Adipocyte (in vitro differentiated cells): ENCODE measurements at regions not wholly inside any gene's neighbourhood (a gene's known extent, or its start where the extent isn't known, plus 50 kb on each side); places are given as distances from the start of the nearest gene placed in this dataset.

Experiments used
- DNase-seq: peaks from one replicate; pipeline ENCODE4 v3.0.0-alpha.2; 2015; ENCODE audit warnings: low read depth
- H3K27me3 ChIP-seq: replicated peaks from 2 replicates; pipeline ENCODE4 v1.7.0; 2013; ENCODE audit warnings: mild to moderate bottlenecking, low read length, moderate library complexity; ENCODE audit not compliant: control insufficient read depth, insufficient read depth
- H3K36me3 ChIP-seq: 2 replicates; pipeline ENCODE4 v1.7.0; 2013; ENCODE audit warnings: low read length, mild to moderate bottlenecking, moderate library complexity; ENCODE audit not compliant: control insufficient read depth, insufficient read depth, severe bottlenecking
- H3K4me1 ChIP-seq: 2 replicates; pipeline ENCODE4 v1.7.0; 2013; ENCODE audit warnings: mild to moderate bottlenecking, low read length, moderate library complexity; ENCODE audit not compliant: control insufficient read depth, insufficient read depth
- H3K4me3 ChIP-seq: 2 replicates; pipeline ENCODE4 v1.7.0; 2013; ENCODE audit warnings: mild to moderate bottlenecking, low read length, moderate library complexity
- H3K9ac ChIP-seq: 2 replicates; pipeline ENCODE4 v1.7.0; 2013; ENCODE audit warnings: mild to moderate bottlenecking, low read length, moderate library complexity
- H3K9me3 ChIP-seq: 2 replicates; pipeline ENCODE4 v1.7.0; 2013; ENCODE audit warnings: mild to moderate bottlenecking, low read length, moderate library complexity; ENCODE audit not compliant: control insufficient read depth

GRCh38 chr12:107360482-107360881 lies 267.1 kb upstream of the CRY1 start:
- H3K4me3 ChIP-seq, result no peak overlapping the region
- no peak for DNase-seq
- H3K27me3 ChIP-seq, result peaks cover 13% of the 10 kb centered on the region
- H3K9me3 ChIP-seq, result no peaks in the 10 kb centered on the region
- H3K36me3 ChIP-seq, result no peaks in the 10 kb centered on the region
- H3K9ac ChIP-seq, result no peak overlapping the region
- H3K4me1 ChIP-seq, result peaks cover 8% of the 10 kb centered on the region

- peaks cover under 1% of the 10 kb centered on the region for H3K4me1 ChIP-seq
- H3K27me3 ChIP-seq, result peaks cover 20% of the 10 kb centered on the region
- no peak for DNase-seq
- H3K9me3 ChIP-seq, result no peaks in the 10 kb centered on the region
- no peak overlapping the region for H3K9ac ChIP-seq
- no peak overlapping the region for H3K4me3 ChIP-seq
- H3K36me3 ChIP-seq, result no peaks in the 10 kb centered on the region
These were observed 268.6 kb upstream of the CRY1 start for GRCh38 chr12:107361970-107362369.

DNA sequence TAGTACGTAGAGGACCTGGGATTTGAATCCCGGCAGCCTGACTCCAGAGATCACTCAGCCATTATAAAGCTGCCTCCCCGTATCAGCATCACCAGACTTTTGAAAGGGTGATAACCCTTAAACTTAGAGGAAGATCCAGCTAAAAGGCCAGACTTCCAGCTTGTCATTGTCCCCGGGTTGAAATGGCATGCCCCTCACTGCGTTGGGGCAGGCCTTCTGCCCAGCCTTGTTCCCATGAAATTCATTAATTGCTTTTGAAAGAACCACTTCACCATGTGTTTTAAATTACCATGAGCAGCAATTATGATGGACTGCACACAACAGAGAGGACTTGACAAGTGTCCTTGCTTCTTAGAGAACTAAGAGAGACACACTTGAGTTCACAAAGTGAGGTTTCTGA lies 269.6 kb upstream of the CRY1 start:
- Histone ChIP-seq H3K4me1 (no peaks in the 10 kb centered on the region), H3K9me3 (no peaks in the 10 kb centered on the region), H3K4me3 (no peak overlapping the region), H3K36me3 (no peaks in the 10 kb centered on the region), H3K27me3 (peaks cover 22% of the 10 kb centered on the region), H3K9ac (no peak overlapping the region)
- DNase-seq, result no peak

DNA sequence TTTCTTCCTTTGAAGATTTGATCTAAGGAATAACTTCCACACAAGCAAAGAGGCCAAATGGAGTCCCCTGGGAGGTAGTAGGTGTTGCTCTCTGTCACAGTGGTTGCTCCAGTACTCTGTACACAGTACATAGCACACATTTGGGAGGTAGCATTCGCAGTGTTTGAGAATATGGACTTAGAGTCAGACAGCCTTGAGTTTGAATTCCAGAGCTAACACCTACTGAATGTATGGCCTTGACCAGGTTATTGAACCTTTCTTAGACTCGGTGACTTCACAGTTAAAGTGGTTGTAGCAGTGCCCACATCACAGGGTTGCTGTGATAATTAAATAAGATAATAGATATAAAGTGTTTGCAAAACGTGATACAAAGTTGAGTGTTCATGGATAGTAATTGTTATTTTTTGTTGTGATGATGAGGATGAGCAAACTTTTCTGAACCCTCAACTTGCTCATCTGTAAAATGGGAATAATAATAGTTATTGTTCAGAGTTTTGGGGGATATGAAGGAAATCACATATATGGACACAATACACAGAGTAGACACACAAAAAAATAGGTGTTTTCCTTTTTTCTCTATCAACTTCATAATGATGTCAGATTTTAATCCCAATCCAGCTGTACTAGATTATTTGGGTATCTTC lies 271.6 kb upstream of the CRY1 start:
- Histone ChIP-seq H3K36me3 (no peaks in the 10 kb centered on the region), H3K9ac (no peak overlapping the region), H3K4me1 (no peaks in the 10 kb centered on the region), H3K4me3 (no peak overlapping the region), H3K9me3 (no peaks in the 10 kb centered on the region), H3K27me3 (peaks cover 21% of the 10 kb centered on the region)
- DNase-seq, result no peak

GRCh38 chr12:107365703-107366102 lies 272.4 kb upstream of the CRY1 start:
- no peaks in the 10 kb centered on the region for H3K4me1 ChIP-seq
- H3K9me3 ChIP-seq, result no peaks in the 10 kb centered on the region
- H3K36me3 ChIP-seq, result no peaks in the 10 kb centered on the region
- no peak overlapping the region for H3K4me3 ChIP-seq
- DNase-seq, result no peak
- peaks cover 24% of the 10 kb centered on the region for H3K27me3 ChIP-seq
- H3K9ac ChIP-seq, result no peak overlapping the region

DNA sequence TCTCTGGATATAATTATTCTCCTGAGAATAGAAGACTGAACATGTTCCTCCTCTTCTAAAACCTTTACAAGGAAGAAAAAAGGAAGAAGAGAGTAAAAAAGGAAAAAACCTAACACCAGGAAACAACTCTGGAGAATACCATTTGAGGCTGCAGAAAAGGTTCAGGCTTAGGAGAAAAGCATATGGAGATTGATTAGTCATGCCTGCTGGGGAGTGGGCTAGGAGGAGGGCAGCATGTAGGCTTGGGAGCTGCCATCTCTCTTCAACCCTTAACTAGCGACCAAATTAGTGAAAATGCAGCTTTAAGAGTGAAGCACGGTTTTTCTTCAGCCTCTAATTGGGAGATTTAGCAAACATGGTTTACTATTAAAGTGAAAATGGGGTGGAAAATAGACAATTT lies 273.0 kb upstream of the CRY1 start:
- H3K4me1 ChIP-seq, result peaks cover under 1% of the 10 kb centered on the region

GRCh38 chr12:107368586-107368985 lies 275.2 kb upstream of the CRY1 start:
- Histone ChIP-seq H3K4me3 (no peak overlapping the region), H3K9ac (no peak overlapping the region), H3K36me3 (no peaks in the 10 kb centered on the region), H3K9me3 (no peaks in the 10 kb centered on the region), H3K4me1 (peaks cover 12% of the 10 kb centered on the region), H3K27me3 (peaks cover 24% of the 10 kb centered on the region)
- DNase-seq, result no peak

More for the DNA sequence above, 273.0 kb upstream of the CRY1 start:
- DNase-seq, result no peak
- Histone ChIP-seq H3K9ac (no peak overlapping the region), H3K36me3 (no peaks in the 10 kb centered on the region), H3K4me3 (no peak overlapping the region), H3K9me3 (no peaks in the 10 kb centered on the region), H3K27me3 (peaks cover 24% of the 10 kb centered on the region)

DNA sequence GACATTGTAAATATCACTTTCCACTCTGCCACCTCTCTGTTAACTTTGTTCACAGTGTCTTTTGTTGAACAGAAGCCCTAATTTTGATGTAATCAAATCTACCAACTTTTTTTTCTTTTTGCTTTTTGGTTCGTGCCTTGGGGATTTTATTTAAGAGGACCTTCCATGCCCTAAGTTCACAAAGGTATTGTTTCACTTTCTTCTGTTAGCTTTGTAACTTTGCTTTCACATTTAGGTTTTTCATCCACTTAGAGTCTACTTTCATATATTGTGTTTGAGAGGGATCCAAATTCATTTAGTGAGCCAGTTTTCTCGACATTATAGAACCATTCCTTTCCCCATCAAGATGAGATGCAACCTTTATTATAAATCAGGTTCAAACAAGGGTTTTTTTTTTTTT lies 275.7 kb upstream of the CRY1 start:
- H3K4me1 ChIP-seq, result peaks cover 12% of the 10 kb centered on the region
- DNase-seq, result no peak
- no peak overlapping the region for H3K4me3 ChIP-seq
- no peaks in the 10 kb centered on the region for H3K36me3 ChIP-seq
- H3K9me3 ChIP-seq, result no peaks in the 10 kb centered on the region
- H3K27me3 ChIP-seq, result peaks cover 24% of the 10 kb centered on the region
- H3K9ac ChIP-seq, result no peak overlapping the region

- H3K9ac ChIP-seq, result no peak overlapping the region
- H3K4me3 ChIP-seq, result no peak overlapping the region
- H3K27me3 ChIP-seq, result peaks cover 22% of the 10 kb centered on the region
- H3K36me3 ChIP-seq, result no peaks in the 10 kb centered on the region
- H3K9me3 ChIP-seq, result no peaks in the 10 kb centered on the region
- H3K4me1 ChIP-seq, result peaks cover 12% of the 10 kb centered on the region
- DNase-seq, result no peak
These were observed 276.3 kb upstream of the CRY1 start for GRCh38 chr12:107369679-107370078.

DNA sequence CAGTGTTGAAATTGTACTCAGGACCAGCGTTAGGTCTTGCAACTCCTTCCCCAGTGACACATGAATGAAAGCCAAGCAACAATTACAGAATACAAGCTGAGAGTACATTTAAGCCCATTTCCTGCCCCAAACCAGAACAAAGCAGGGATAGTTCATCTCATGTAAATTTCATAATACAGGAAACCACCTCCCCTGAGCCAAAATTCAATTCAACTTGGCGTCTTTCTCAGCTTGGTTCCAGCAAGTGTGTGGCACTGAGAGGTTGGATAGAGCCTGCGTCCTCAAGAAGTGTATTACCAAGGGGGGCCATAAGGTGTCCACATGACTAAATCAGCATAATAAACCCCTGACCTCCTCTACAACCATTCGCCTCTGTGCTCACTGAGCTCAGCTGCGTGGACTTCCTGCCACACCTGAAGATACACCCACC lies 278.9 kb upstream of the CRY1 start:
- DNase-seq, result peak; percentile 63
- H3K9ac ChIP-seq, result no peak overlapping the region
- H3K36me3 ChIP-seq, result no peaks in the 10 kb centered on the region
- H3K9me3 ChIP-seq, result no peaks in the 10 kb centered on the region
- no peak overlapping the region for H3K4me3 ChIP-seq
- peaks cover 12% of the 10 kb centered on the region for H3K4me1 ChIP-seq
- H3K27me3 ChIP-seq, result peaks cover 12% of the 10 kb centered on the region

- Histone ChIP-seq H3K4me1 (peaks cover 12% of the 10 kb centered on the region), H3K9me3 (no peaks in the 10 kb centered on the region), H3K27me3 (peaks cover 7% of the 10 kb centered on the region), H3K36me3 (no peaks in the 10 kb centered on the region), H3K9ac (no peak overlapping the region), H3K4me3 (no peak overlapping the region)
- DNase-seq, result no peak
These were observed 280.0 kb upstream of the CRY1 start for GRCh38 chr12:107373238-107373809.
